DND-41 (cell line): ENCODE measurements at regions not wholly inside any gene's neighbourhood (a gene's known extent, or its start where the extent isn't known, plus 50 kb on each side); places are given as distances from the start of the nearest gene placed in this dataset.

Experiments
- CTCF ChIP-seq: IDR thresholded peaks from 2 replicates; pipeline ENCODE4 v1.5.1; 2012; ENCODE audit warnings: borderline replicate concordance, low read length, moderate library complexity, mild to moderate bottlenecking; ENCODE audit not compliant: poor library complexity, severe bottlenecking; ENCODE audit errors: extremely low read depth
- EZH2 ChIP-seq: IDR thresholded peaks from 3 replicates; pipeline ENCODE4 v1.6.1; 2012; ENCODE audit warnings: borderline replicate concordance, low read depth, mild to moderate bottlenecking, moderate library complexity, low read length, inconsistent platforms; ENCODE audit not compliant: severe bottlenecking

- TF ChIP-seq CTCF (no peak), EZH2 (no peak)
These were observed 74.2 kb upstream of the ADCY2 start for GRCh38 chr5:7321724-7322123.
